SK-N-SH (cell line): ENCODE measurements at regions not wholly inside any gene's neighbourhood (a gene's known extent, or its start where the extent isn't known, plus 50 kb on each side); places are given as distances from the start of the nearest gene placed in this dataset.

Source experiments
- GABPA ChIP-seq: IDR thresholded peaks from 2 replicates; pipeline ENCODE4 v1.4.0; 2012; ENCODE audit warnings: low read depth, mild to moderate bottlenecking
- NRF1 ChIP-seq: IDR thresholded peaks from 2 replicates; pipeline ENCODE4 v1.6.1; 2012; ENCODE audit warnings: low read depth, mild to moderate bottlenecking, low read length
- SIN3A ChIP-seq: IDR thresholded peaks from 2 replicates; pipeline ENCODE4 v1.6.1; 2012; ENCODE audit warnings: low read depth, mild to moderate bottlenecking, low read length, moderate library complexity, borderline replicate concordance
- TF ChIP-seq, protein P1 (sequence below): fragments of 200-600 bp; sonication (generic); IDR thresholded peaks from 2 replicates; pipeline ENCODE4 v1.6.1; 2017; ENCODE audit warnings: antibody characterized with exemption, mild to moderate bottlenecking, moderate library complexity
- TF ChIP-seq, protein P2 (sequence below): IDR thresholded peaks from 2 replicates; pipeline ENCODE4 v1.4.0; 2012; ENCODE audit warnings: low read depth, borderline replicate concordance

DNA sequence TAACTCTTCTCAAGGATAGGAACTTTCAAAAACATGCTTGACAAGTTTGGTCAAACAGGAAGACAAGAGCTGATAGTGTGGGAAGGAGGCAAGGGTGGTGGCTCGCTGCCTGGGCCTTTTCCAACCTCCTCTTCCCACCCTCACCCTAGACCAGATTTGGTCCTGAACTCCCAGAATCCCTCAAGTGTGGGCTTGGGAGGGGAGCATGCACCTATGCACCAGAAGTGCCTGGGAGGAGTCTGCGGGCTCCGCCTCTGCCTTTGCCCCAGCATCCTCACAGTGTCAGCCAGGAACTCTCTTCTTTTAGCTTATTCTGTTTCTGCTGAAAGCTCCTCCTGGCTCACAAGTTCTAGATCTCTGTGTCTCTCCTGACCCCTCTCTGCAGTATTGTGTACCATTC is 126.2 kb upstream of the MRPS22 start:
- no peak for TF ChIP-seq SIN3A
- TF ChIP-seq GABPA = no peak
- TF ChIP-seq, protein P1, sequence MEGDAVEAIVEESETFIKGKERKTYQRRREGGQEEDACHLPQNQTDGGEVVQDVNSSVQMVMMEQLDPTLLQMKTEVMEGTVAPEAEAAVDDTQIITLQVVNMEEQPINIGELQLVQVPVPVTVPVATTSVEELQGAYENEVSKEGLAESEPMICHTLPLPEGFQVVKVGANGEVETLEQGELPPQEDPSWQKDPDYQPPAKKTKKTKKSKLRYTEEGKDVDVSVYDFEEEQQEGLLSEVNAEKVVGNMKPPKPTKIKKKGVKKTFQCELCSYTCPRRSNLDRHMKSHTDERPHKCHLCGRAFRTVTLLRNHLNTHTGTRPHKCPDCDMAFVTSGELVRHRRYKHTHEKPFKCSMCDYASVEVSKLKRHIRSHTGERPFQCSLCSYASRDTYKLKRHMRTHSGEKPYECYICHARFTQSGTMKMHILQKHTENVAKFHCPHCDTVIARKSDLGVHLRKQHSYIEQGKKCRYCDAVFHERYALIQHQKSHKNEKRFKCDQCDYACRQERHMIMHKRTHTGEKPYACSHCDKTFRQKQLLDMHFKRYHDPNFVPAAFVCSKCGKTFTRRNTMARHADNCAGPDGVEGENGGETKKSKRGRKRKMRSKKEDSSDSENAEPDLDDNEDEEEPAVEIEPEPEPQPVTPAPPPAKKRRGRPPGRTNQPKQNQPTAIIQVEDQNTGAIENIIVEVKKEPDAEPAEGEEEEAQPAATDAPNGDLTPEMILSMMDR = no peak
- TF ChIP-seq, protein P2, sequence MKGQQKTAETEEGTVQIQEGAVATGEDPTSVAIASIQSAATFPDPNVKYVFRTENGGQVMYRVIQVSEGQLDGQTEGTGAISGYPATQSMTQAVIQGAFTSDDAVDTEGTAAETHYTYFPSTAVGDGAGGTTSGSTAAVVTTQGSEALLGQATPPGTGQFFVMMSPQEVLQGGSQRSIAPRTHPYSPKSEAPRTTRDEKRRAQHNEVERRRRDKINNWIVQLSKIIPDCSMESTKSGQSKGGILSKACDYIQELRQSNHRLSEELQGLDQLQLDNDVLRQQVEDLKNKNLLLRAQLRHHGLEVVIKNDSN = no peak
- no peak for TF ChIP-seq NRF1
